Caco-2 (cell line): ENCODE measurements at regions not wholly inside any gene's neighbourhood (a gene's known extent, or its start where the extent isn't known, plus 50 kb on each side); places are given as distances from the start of the nearest gene placed in this dataset.
A peak's percentile ranks its signal among the peaks of the same experiment; 100 is the strongest.

ENCODE experiments used
- BruUV-seq: library from RNA; stranded (reverse); fragments of 400-500 nt; replicated peaks from 2 replicates; lab custom pipeline; 2021; lab: Mats Ljungman, UMichigan
- CTCF ChIA-PET: fragments of 300-600 bp; sonication (Branson Sonifier 250); formaldehyde crosslinking; loops from one replicate; lab custom pipeline; 2022; ENCODE audit warnings: antibody characterized with exemption; lab: Charles Lee
- POLR2A ChIA-PET: fragments of 300-600 bp; sonication (Branson Sonifier 250); formaldehyde crosslinking; loops from one replicate; lab custom pipeline; 2022; ENCODE audit warnings: antibody characterized with exemption; lab: Charles Lee
- DNase-seq, 2 experiments: peaks; one replicate each; pipeline versions ENCODE4 v3.0.0 to v3.0.0-alpha.2; 2020 to 2022
- H3K27me3 ChIP-seq: replicated peaks from 2 replicates; pipeline ENCODE4 v1.6.0; 2011; ENCODE audit warnings: low read length; ENCODE audit not compliant: control insufficient read depth, insufficient read depth
- H3K36me3 ChIP-seq: 2 replicates; pipeline ENCODE4 v1.5.1; 2011; ENCODE audit warnings: low read length; ENCODE audit not compliant: control insufficient read depth, insufficient read depth
- H3K4me1 ChIP-seq: fragments of 250-450 bp; sonication (Bioruptor Pico); 2 replicates; pipeline ENCODE4 v1.5.1; 2020; ENCODE audit warnings: mild to moderate bottlenecking
- H3K4me3 ChIP-seq: 2 replicates; pipeline ENCODE4 v1.5.1; 2011; ENCODE audit warnings: low read depth, mild to moderate bottlenecking, control low read depth, low read length
- H3K9me3 ChIP-seq: fragments of 250-450 bp; sonication (Bioruptor Pico); 2 replicates; pipeline ENCODE4 v1.5.1; 2020; ENCODE audit warnings: mild to moderate bottlenecking, moderate library complexity
- H3K27ac Mint-ChIP-seq: one replicate; pipeline ENCODE4 v1.8.0; 2022; ENCODE audit warnings: mixed read lengths; ENCODE audit not compliant: unreplicated experiment
- H3K27me3 Mint-ChIP-seq: one replicate; pipeline ENCODE4 v1.8.0; 2022; ENCODE audit warnings: mixed read lengths; ENCODE audit not compliant: insufficient read depth, unreplicated experiment
- H3K36me3 Mint-ChIP-seq: one replicate; pipeline ENCODE4 v1.8.0; 2022; ENCODE audit warnings: mild to moderate bottlenecking, mixed read lengths; ENCODE audit not compliant: insufficient read depth, unreplicated experiment
- H3K4me1 Mint-ChIP-seq: one replicate; pipeline ENCODE4 v1.8.0; 2022; ENCODE audit warnings: low read depth, mixed read lengths; ENCODE audit not compliant: unreplicated experiment
- H3K4me3 Mint-ChIP-seq: one replicate; pipeline ENCODE4 v1.8.0; 2022; ENCODE audit warnings: mild to moderate bottlenecking, moderate library complexity, mixed read lengths; ENCODE audit not compliant: unreplicated experiment
- H3K9me3 Mint-ChIP-seq: one replicate; pipeline ENCODE4 v1.8.0; 2022; ENCODE audit warnings: mixed read lengths; ENCODE audit not compliant: unreplicated experiment
- intact Hi-C: fragments of 100-400 bp; cut with micrococcal nuclease; formaldehyde crosslinking; loops from one replicate; pipeline ENCODE4 v1.10.0; 2022; ENCODE audit not compliant: unreplicated experiment
- TF ChIP-seq, protein P1 (sequence below), 2 experiments: fragments of 200-600 bp in 1 of 2; IDR thresholded peaks; 1 replicate in 1 of 2; 2 replicates in 1 of 2; pipeline versions ENCODE4 v1.5.1 to v1.8.0; 2011 to 2022; ENCODE audit warnings: antibody characterized with exemption in 1 of 2, control low read depth in 1 of 2, inconsistent platforms in 1 of 2, low read depth in 1 of 2, low read length in 1 of 2, mild to moderate bottlenecking in 1 of 2, moderate library complexity in 1 of 2; ENCODE audit not compliant: insufficient read depth in 1 of 2, severe bottlenecking in 1 of 2, unreplicated experiment in 1 of 2

DNA sequence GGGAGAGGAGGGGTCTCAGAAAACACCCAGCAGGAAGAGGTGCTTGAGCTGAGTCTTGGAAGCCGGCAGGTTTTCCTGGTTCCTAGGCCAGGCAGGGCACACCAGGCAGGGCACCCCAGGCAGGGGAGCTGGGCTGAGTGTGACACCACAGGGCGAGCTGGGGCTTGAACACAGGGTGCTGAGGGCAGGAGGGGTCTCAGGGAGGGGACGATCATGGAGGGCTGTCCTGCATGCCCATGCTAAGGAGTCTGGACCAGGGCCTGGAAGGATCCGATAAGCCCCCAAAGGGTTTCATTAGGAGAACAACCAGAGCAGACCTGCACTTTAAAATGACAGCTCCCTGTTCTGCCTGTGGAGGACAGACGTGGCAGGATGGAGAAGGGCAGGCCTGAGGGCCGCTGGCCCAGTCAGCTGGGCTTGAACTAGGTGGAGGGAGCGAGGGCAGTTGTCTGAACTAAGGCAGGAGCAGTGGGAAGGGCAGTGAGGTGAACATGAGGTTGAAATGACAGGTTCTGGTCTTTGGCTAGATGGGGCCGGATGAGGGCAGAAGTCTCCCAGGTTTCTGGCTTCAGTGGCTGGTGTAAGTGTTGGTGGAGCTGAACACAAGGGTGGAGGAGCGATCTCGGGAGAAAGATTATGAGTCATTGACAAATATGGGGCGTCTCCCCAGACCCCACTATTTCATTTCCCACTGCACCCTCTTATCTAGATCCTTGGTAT, 171.0 kb upstream of the PZP start:
- ChIA-PET POLR2A (no interaction called here), CTCF (interaction anchor here (1.4 to 2.5 kb wide), 3 partner anchors 48 to 329 kb away, joined by 4 to 16 read pairs (median 8); no protein-coding TSS in a partner anchor)
- Mint-ChIP-seq H3K4me1 (no peaks in the 10 kb centered on the region), H3K27me3 (peaks cover 4% of the 10 kb centered on the region), H3K4me3 (no peak overlapping the region), H3K9me3 (no peaks in the 10 kb centered on the region), H3K36me3 (no peaks in the 10 kb centered on the region), H3K27ac (no peak overlapping the region)
- Histone ChIP-seq H3K4me1 (no peaks in the 10 kb centered on the region), H3K9me3 (no peaks in the 10 kb centered on the region), H3K36me3 (no peaks in the 10 kb centered on the region), H3K4me3 (no peak overlapping the region), H3K27me3 (no peaks in the 10 kb centered on the region)
- TF ChIP-seq, protein P1, sequence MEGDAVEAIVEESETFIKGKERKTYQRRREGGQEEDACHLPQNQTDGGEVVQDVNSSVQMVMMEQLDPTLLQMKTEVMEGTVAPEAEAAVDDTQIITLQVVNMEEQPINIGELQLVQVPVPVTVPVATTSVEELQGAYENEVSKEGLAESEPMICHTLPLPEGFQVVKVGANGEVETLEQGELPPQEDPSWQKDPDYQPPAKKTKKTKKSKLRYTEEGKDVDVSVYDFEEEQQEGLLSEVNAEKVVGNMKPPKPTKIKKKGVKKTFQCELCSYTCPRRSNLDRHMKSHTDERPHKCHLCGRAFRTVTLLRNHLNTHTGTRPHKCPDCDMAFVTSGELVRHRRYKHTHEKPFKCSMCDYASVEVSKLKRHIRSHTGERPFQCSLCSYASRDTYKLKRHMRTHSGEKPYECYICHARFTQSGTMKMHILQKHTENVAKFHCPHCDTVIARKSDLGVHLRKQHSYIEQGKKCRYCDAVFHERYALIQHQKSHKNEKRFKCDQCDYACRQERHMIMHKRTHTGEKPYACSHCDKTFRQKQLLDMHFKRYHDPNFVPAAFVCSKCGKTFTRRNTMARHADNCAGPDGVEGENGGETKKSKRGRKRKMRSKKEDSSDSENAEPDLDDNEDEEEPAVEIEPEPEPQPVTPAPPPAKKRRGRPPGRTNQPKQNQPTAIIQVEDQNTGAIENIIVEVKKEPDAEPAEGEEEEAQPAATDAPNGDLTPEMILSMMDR (IDR thresholded peaks at IDR 0.05; ENCODE audit: insufficient read depth in 1 of 2, low read depth in 1 of 2, low read length in 1 of 2, severe bottlenecking in 1 of 2, unreplicated experiment in 1 of 2): no peak
- intact Hi-C loops: loop anchor here (2.0 to 5.0 kb wide), 2 partner anchors 242 to 328 kb away; no protein-coding TSS in a partner anchor
- no TSS peak for BruUV-seq
- no peak for DNase-seq

DNA sequence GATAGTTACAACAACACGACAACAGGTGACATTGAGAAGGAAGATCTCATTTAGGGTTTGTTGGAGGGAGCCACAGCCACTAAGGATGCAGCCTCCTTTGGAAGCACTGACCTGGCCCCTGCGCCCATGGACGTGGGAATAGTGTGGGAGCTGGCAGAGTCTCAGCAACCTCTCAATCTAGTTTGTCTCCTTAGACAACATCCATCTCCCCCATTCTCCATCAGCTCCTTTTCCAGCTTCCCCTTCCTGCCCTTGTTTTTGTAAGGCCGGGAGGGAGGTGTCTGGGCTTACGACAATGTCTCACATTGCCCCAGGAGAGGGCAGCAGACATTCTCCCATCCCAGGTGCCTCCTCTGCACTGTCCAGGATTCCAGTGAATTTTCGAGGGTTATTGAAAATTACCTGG, 170.2 kb upstream of the PZP start:
- H3K9me3 Mint-ChIP-seq: no peaks in the 10 kb centered on the region
- Histone ChIP-seq H3K4me1 (no peaks in the 10 kb centered on the region), H3K36me3 (no peaks in the 10 kb centered on the region), H3K27me3 (no peaks in the 10 kb centered on the region), H3K4me3 (no peak overlapping the region), H3K9me3 (no peaks in the 10 kb centered on the region)
- CTCF ChIA-PET: interaction anchor here (0.5 to 2.5 kb wide), 5 partner anchors 47 to 330 kb away, joined by 3 to 16 read pairs (median 4); no protein-coding TSS in a partner anchor
- H3K4me3 Mint-ChIP-seq: no peak overlapping the region
- no peak overlapping the region for H3K27ac Mint-ChIP-seq
- BruUV-seq: no TSS peak
- no peaks in the 10 kb centered on the region for H3K36me3 Mint-ChIP-seq
- intact Hi-C loops: loop anchor here (2.0 to 5.0 kb wide), 2 partner anchors 242 to 329 kb away; no protein-coding TSS in a partner anchor
- no peaks in the 10 kb centered on the region for H3K4me1 Mint-ChIP-seq
- H3K27me3 Mint-ChIP-seq: peaks cover 6% of the 10 kb centered on the region
- DNase-seq: peak; percentile 59 to 65
- POLR2A ChIA-PET: no interaction called here
- TF ChIP-seq, protein P1 (IDR thresholded peaks at IDR 0.05; ENCODE audit: insufficient read depth in 1 of 2, low read depth in 1 of 2, low read length in 1 of 2, severe bottlenecking in 1 of 2, unreplicated experiment in 1 of 2): peak; percentile 50 to 87

DNA sequence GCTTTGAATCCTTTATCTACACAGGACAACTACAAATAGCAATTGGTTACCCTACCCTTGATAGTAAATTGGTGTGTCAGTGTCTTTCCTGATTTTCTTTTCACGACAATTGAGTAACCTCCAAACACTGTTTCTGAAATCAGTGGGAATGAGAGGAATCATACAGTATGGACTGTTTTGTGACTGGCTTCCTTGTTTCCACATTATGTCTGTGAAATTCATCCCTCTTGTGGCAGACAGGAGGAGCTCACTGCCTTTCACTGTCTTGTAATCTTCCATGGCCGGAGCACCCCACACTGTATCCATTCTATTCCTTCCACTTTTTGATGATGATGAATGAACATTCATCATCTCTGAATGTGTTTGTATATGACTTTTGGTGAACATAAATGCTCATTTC, 164.0 kb upstream of the PZP start:
- BruUV-seq: no TSS peak
- no peaks in the 10 kb centered on the region; the same call in 1 of the 2 replicates for H3K27me3 ChIP-seq
- no peaks in the 10 kb centered on the region for H3K4me1 ChIP-seq
- Mint-ChIP-seq H3K27me3 (peaks cover 21% of the 10 kb centered on the region), H3K36me3 (no peaks in the 10 kb centered on the region), H3K9me3 (no peaks in the 10 kb centered on the region), H3K4me3 (no peak overlapping the region), H3K4me1 (no peaks in the 10 kb centered on the region), H3K27ac (no peak overlapping the region)
- H3K36me3 ChIP-seq: no peaks in the 10 kb centered on the region
- CTCF ChIA-PET: interaction anchor here (0.6 to 1.6 kb wide), 8 partner anchors 37 to 336 kb away, joined by 3 to 25 read pairs (median 4); no protein-coding TSS in a partner anchor
- POLR2A ChIA-PET: no interaction called here
- intact Hi-C loops: loop anchor here (1.0 kb wide), 2 partner anchors 41 to 308 kb away; no protein-coding TSS in a partner anchor
- DNase-seq: peak in 1 of 2 experiments; percentile 33
- no peaks in the 10 kb centered on the region for H3K9me3 ChIP-seq
- H3K4me3 ChIP-seq: no peak overlapping the region
- TF ChIP-seq, protein P1 (IDR thresholded peaks at IDR 0.05; ENCODE audit: insufficient read depth in 1 of 2, low read depth in 1 of 2, low read length in 1 of 2, severe bottlenecking in 1 of 2, unreplicated experiment in 1 of 2): peak; percentile 25 to 59
